ENCODE measurements at regions not wholly inside any gene's neighbourhood (a gene's known extent, or its start where the extent isn't known, plus 50 kb on each side); places are given as distances from the start of the nearest gene placed in this dataset.

- ATAC-seq (no peak), DNase-seq (ENCODE audit: low read depth, low spot score) (no peak)
- no peak overlapping the region for H3K27ac ChIP-seq (ENCODE audit: low read length)
- CTCF ChIA-PET, result no interaction called here
- no peaks in the 10 kb centered on the region for H3K36me3 ChIP-seq (ENCODE audit: control insufficient read depth, insufficient read depth, low read length)
- POLR2A ChIA-PET, result no interaction called here
- H3K9me3 ChIP-seq (ENCODE audit: control insufficient read depth, insufficient read depth, low read depth, low read length), result no peaks in the 10 kb centered on the region
- H3K27me3 ChIP-seq (ENCODE audit: control insufficient read depth, insufficient read depth, low read length), result no peaks in the 10 kb centered on the region
- H3K4me3 ChIP-seq (ENCODE audit: low read depth in 2 of 2, low read length in 2 of 2), result no peak overlapping the region
- H3K4me1 ChIP-seq (ENCODE audit: control insufficient read depth, insufficient read depth, low read length), result no peaks in the 10 kb centered on the region
- in situ Hi-C loops (cut with HindIII; ENCODE audit: low pct_unique_long_range_greater_than_20kb, low sequenced_read_pairs) (no loop called here), intact Hi-C loops (cut with micrococcal nuclease; ENCODE audit: unreplicated experiment) (no loop called here)
- TF ChIP-seq POLR2AphosphoS5 (IDR thresholded peaks at IDR 0.05; ENCODE audit: low read depth, low read length), result no peak
- no TSS peak for BruUV-seq (replicated peaks)
These were observed 107.0 kb upstream of the SESN3 start for GRCh38 chr11:95337972-95338429.

- no peak overlapping the region for H3K27ac ChIP-seq (ENCODE audit: low read length)
- in situ Hi-C loops (cut with HindIII; ENCODE audit: low pct_unique_long_range_greater_than_20kb, low sequenced_read_pairs), result no loop called here
- POLR2A ChIA-PET, result no interaction called here
- CTCF ChIA-PET, result no interaction called here
- no peak overlapping the region for H3K4me3 ChIP-seq (ENCODE audit: low read depth in 2 of 2, low read length in 2 of 2)
- H3K27me3 ChIP-seq (ENCODE audit: control insufficient read depth, insufficient read depth, low read length), result no peaks in the 10 kb centered on the region
- no peaks in the 10 kb centered on the region for H3K9me3 ChIP-seq (ENCODE audit: control insufficient read depth, insufficient read depth, low read depth, low read length)
- H3K36me3 ChIP-seq (ENCODE audit: control insufficient read depth, insufficient read depth, low read length), result no peaks in the 10 kb centered on the region
- no peaks in the 10 kb centered on the region for H3K4me1 ChIP-seq (ENCODE audit: control insufficient read depth, insufficient read depth, low read length)
- no peak for TF ChIP-seq SIN3A (IDR thresholded peaks at IDR 0.05; ENCODE audit: borderline replicate concordance, insufficient read depth, low read depth, low read length)
- TF ChIP-seq CTCF (IDR thresholded peaks at IDR 0.05), result no peak
- TF ChIP-seq REST (IDR thresholded peaks at IDR 0.05; ENCODE audit: insufficient read depth in 1 of 2, low read depth in 2 of 2, low read length in 1 of 2), result no peak
- TF ChIP-seq TCF7L2 (IDR thresholded peaks at IDR 0.05; ENCODE audit: low read depth, low read length), result no peak
- TF ChIP-seq POLR2AphosphoS5 (IDR thresholded peaks at IDR 0.05; ENCODE audit: low read depth, low read length), result no peak
- ATAC-seq (no peak), DNase-seq (ENCODE audit: low read depth, low spot score) (no peak)
- intact Hi-C loops (cut with micrococcal nuclease; ENCODE audit: unreplicated experiment), result no loop called here
- no TSS peak for BruUV-seq (replicated peaks)
These were observed 106.4 kb upstream of the SESN3 start for GRCh38 chr11:95337175-95337957.

GRCh38 chr11:95335989-95336388 lies 105.0 kb upstream of the SESN3 start:
- Histone ChIP-seq H3K9me3 (ENCODE audit: control insufficient read depth, insufficient read depth, low read depth, low read length) (no peaks in the 10 kb centered on the region), H3K4me1 (ENCODE audit: control insufficient read depth, insufficient read depth, low read length) (no peaks in the 10 kb centered on the region), H3K27me3 (ENCODE audit: control insufficient read depth, insufficient read depth, low read length) (no peaks in the 10 kb centered on the region), H3K27ac (ENCODE audit: low read length) (no peak overlapping the region), H3K36me3 (ENCODE audit: control insufficient read depth, insufficient read depth, low read length) (no peaks in the 10 kb centered on the region), H3K4me3 (ENCODE audit: low read depth in 2 of 2, low read length in 2 of 2) (no peak overlapping the region)
- CTCF ChIA-PET, result no interaction called here
- DNase-seq (ENCODE audit: low read depth, low spot score), result no peak
- TF ChIP-seq TCF7L2 (IDR thresholded peaks at IDR 0.05; ENCODE audit: low read depth, low read length) (no peak), CTCF (IDR thresholded peaks at IDR 0.05) (no peak), POLR2AphosphoS5 (IDR thresholded peaks at IDR 0.05; ENCODE audit: low read depth, low read length) (no peak), REST (IDR thresholded peaks at IDR 0.05; ENCODE audit: insufficient read depth in 1 of 2, low read depth in 2 of 2, low read length in 1 of 2) (no peak), SIN3A (IDR thresholded peaks at IDR 0.05; ENCODE audit: borderline replicate concordance, insufficient read depth, low read depth, low read length) (no peak)
- BruUV-seq (replicated peaks), result no TSS peak
- intact Hi-C loops (cut with micrococcal nuclease; ENCODE audit: unreplicated experiment) (no loop called here), in situ Hi-C loops (cut with HindIII; ENCODE audit: low pct_unique_long_range_greater_than_20kb, low sequenced_read_pairs) (no loop called here)
- ATAC-seq, result no peak
- POLR2A ChIA-PET, result no interaction called here

Data from Panc1 (cell line).